Tibial nerve (tissue), 4 donors: ENCODE measurements at regions not wholly inside any gene's neighbourhood (a gene's known extent, or its start where the extent isn't known, plus 50 kb on each side); places are given as distances from the start of the nearest gene placed in this dataset.

Source experiments
- DNase-seq, 2 donors: peaks; one replicate each; pipeline ENCODE4 v3.0.0-alpha.2; 2019; ENCODE audit warnings: low spot score in 2 of 2
- H3K27ac ChIP-seq, 4 donors: fragments of 200-600 bp; sonication (generic) in 3 of 4; one replicate each; pipeline ENCODE4 v1.5.1; 2017 to 2019; ENCODE audit warnings: mild to moderate bottlenecking in 1 of 4
- H3K27me3 ChIP-seq, 2 donors: fragments of 200-600 bp; sonication (generic) in 1 of 2; one replicate each; pipeline versions ENCODE4 v1.5.1 to v1.6.0; 2017 to 2019
- H3K36me3 ChIP-seq, 3 donors: fragments of 200-600 bp; sonication (generic); one replicate each; pipeline ENCODE4 v1.5.1; 2018 to 2019
- H3K4me1 ChIP-seq, 4 donors: fragments of 200-600 bp; sonication (generic) in 3 of 4; one replicate each; pipeline ENCODE4 v1.5.1; 2017 to 2019
- H3K4me3 ChIP-seq, 4 donors: fragments of 200-600 bp; sonication (generic) in 3 of 4; one replicate each; pipeline ENCODE4 v1.5.1; 2017 to 2019; ENCODE audit warnings: mild to moderate bottlenecking in 1 of 4, moderate library complexity in 1 of 4
- H3K9me3 ChIP-seq, 4 donors: fragments of 200-600 bp; sonication (generic) in 3 of 4; one replicate each; pipeline ENCODE4 v1.5.1; 2017 to 2019
- EP300 ChIP-seq, 2 donors: sonication (generic); formaldehyde crosslinking; IDR thresholded peaks; one replicate each; pipeline ENCODE4 v1.6.1; 2017; ENCODE audit warnings: antibody characterized with exemption in 2 of 2, mild to moderate bottlenecking in 1 of 2
- POLR2A ChIP-seq, 2 donors: fragments of 450-650 bp; IDR thresholded peaks; one replicate each; pipeline ENCODE4 v1.6.1; 2017; ENCODE audit warnings: antibody characterized with exemption in 2 of 2, mild to moderate bottlenecking in 2 of 2, moderate library complexity in 2 of 2
- WGBS, 2 donors: methylation state at CpG; one replicate each; pipeline ENCODE4 v1.1.5; 2018; 5-methylcytosine and 5-hydroxymethylcytosine counted together
- TF ChIP-seq, protein P1 (sequence below), 5 experiments: fragments of 200-600 bp in 3 of 5; fragments of 450-650 bp in 2 of 5; sonication (generic) in 3 of 5; IDR thresholded peaks; one replicate each; pipeline ENCODE4 v1.5.1; 2016 to 2019; ENCODE audit warnings: antibody characterized with exemption in 5 of 5, mild to moderate bottlenecking in 3 of 5, moderate library complexity in 2 of 5

DNA sequence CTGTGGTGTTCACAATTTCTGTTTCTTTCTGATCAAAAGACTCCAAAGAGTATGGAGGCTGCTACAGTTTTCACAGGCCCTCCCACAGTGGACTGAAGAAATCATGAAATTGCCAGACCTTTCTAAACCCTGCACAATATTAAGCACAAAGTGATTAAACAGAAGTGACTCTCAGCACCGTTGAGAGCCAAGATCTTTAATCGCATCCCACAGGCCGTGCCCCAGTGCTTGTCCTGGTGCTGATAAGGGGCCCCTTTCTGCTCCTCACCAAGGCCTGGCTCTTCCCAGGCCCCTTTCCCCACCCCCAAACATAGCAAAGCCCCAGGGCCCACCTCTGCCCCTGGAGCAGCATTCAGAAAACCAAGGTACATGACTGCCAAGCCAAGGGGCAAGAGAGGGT is 57.4 kb upstream of the BMAL1 start:
- TF ChIP-seq EP300 (IDR thresholded peaks at IDR 0.05) (no peak), POLR2A (IDR thresholded peaks at IDR 0.05) (no peak)
- TF ChIP-seq, protein P1, sequence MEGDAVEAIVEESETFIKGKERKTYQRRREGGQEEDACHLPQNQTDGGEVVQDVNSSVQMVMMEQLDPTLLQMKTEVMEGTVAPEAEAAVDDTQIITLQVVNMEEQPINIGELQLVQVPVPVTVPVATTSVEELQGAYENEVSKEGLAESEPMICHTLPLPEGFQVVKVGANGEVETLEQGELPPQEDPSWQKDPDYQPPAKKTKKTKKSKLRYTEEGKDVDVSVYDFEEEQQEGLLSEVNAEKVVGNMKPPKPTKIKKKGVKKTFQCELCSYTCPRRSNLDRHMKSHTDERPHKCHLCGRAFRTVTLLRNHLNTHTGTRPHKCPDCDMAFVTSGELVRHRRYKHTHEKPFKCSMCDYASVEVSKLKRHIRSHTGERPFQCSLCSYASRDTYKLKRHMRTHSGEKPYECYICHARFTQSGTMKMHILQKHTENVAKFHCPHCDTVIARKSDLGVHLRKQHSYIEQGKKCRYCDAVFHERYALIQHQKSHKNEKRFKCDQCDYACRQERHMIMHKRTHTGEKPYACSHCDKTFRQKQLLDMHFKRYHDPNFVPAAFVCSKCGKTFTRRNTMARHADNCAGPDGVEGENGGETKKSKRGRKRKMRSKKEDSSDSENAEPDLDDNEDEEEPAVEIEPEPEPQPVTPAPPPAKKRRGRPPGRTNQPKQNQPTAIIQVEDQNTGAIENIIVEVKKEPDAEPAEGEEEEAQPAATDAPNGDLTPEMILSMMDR (IDR thresholded peaks at IDR 0.05) = no peak
- Histone ChIP-seq H3K27ac (no peak overlapping the region), H3K4me3 (no peak overlapping the region), H3K36me3 (no peaks in the 10 kb centered on the region), H3K9me3 (no peaks in the 10 kb centered on the region), H3K4me1 (peaks cover 0 to 15% (median 6%) of the 10 kb centered on the region in 4 donors), H3K27me3 (no peaks in the 10 kb centered on the region)
- no peak for DNase-seq
- WGBS, 2 donors = 64 to 68% methylated on average over 3 of the region's 3 CpGs

GRCh38 chr11:13221722-13222121 is 55.9 kb upstream of the BMAL1 start:
- 86 to 89% methylated on average over 4 of the region's 4 CpGs for WGBS, 2 donors

DNA sequence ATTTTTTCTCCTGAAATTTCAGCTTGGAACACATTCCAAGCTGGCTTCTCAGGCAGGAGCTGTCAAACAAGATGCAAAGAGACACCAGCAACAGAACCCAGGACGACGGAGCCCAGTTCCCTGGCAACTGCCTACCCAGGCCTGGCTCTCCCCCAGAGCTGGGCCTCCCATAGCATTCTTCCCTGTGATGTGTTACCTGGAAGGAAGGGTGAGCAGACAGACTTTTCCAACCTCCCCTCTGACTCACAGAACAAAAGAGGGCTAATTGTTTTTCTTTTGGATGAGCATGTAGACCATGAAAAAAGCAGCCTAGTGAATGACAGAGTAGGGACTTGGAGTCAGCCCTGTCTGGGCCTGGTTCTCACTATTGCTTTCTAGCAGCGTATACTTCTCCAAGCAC is 55.3 kb upstream of the BMAL1 start:
- no peak overlapping the region for H3K27ac ChIP-seq
- no peaks in the 10 kb centered on the region for H3K27me3 ChIP-seq
- TF ChIP-seq POLR2A (IDR thresholded peaks at IDR 0.05) (no peak), EP300 (IDR thresholded peaks at IDR 0.05) (no peak)
- TF ChIP-seq, protein P1 (IDR thresholded peaks at IDR 0.05) = no peak
- no peaks in the 10 kb centered on the region for H3K9me3 ChIP-seq
- H3K4me1 ChIP-seq = peaks cover 0 to under 1% (median 0%) of the 10 kb centered on the region in 4 donors
- H3K4me3 ChIP-seq = no peak overlapping the region
- no peaks in the 10 kb centered on the region for H3K36me3 ChIP-seq
- no peak for DNase-seq
- 60 to 65% methylated on average over 3 of the region's 3 CpGs for whole genome bisulfite sequencing, 2 donors

More at GRCh38 chr11:13221722-13222121, 55.9 kb upstream of the BMAL1 start:
- no peaks in the 10 kb centered on the region for H3K36me3 ChIP-seq
- H3K4me3 ChIP-seq = no peak overlapping the region
- no peak overlapping the region for H3K27ac ChIP-seq
- no peaks in the 10 kb centered on the region for H3K9me3 ChIP-seq
- DNase-seq = no peak
- TF ChIP-seq, protein P1 (IDR thresholded peaks at IDR 0.05) = no peak
- TF ChIP-seq POLR2A (IDR thresholded peaks at IDR 0.05) (no peak), EP300 (IDR thresholded peaks at IDR 0.05) (no peak)
- peaks cover 0 to 7% (median 0%) of the 10 kb centered on the region in 4 donors for H3K4me1 ChIP-seq
- H3K27me3 ChIP-seq = no peaks in the 10 kb centered on the region

GRCh38 chr11:13223112-13223511 is 54.5 kb upstream of the BMAL1 start:
- Histone ChIP-seq H3K4me3 (no peak overlapping the region), H3K9me3 (no peaks in the 10 kb centered on the region), H3K27ac (no peak overlapping the region), H3K27me3 (no peaks in the 10 kb centered on the region), H3K36me3 (no peaks in the 10 kb centered on the region), H3K4me1 (no peaks in the 10 kb centered on the region)
- WGBS, 2 donors = 47 to 54% methylated on average over 5 of the region's 5 CpGs
- TF ChIP-seq EP300 (IDR thresholded peaks at IDR 0.05) (no peak), POLR2A (IDR thresholded peaks at IDR 0.05) (no peak)
- TF ChIP-seq, protein P1 (IDR thresholded peaks at IDR 0.05) = no peak
- DNase-seq = no peak

GRCh38 chr11:13224324-13224723 is 53.3 kb upstream of the BMAL1 start:
- TF ChIP-seq, protein P1 (IDR thresholded peaks at IDR 0.05) = no peak
- no peak for TF ChIP-seq POLR2A (IDR thresholded peaks at IDR 0.05)
- no peak for TF ChIP-seq EP300 (IDR thresholded peaks at IDR 0.05)
- 89 to 95% methylated on average over 1 of the region's 1 CpG for WGBS, 2 donors
- peaks cover 0 to 8% (median 6%) of the 10 kb centered on the region in 4 donors for H3K4me1 ChIP-seq
- H3K27ac ChIP-seq = no peak overlapping the region
- no peaks in the 10 kb centered on the region for H3K27me3 ChIP-seq
- no peak for DNase-seq
- no peaks in the 10 kb centered on the region for H3K9me3 ChIP-seq
- no peak overlapping the region for H3K4me3 ChIP-seq
- H3K36me3 ChIP-seq = no peaks in the 10 kb centered on the region
